Hematopoietic multipotent progenitor cell treated with erythropoietin and hydrocortisone succinate and interleukin-3 and kit ligand, for 6 days (in vitro differentiated cells): ENCODE measurements at regions not wholly inside any gene's neighbourhood (a gene's known extent, or its start where the extent isn't known, plus 50 kb on each side); places are given as distances from the start of the nearest gene placed in this dataset.

ENCODE experiments used
- DNase-seq: peaks from one replicate; pipeline ENCODE4 v3.0.0-alpha.2; 2015

GRCh38 chr12:92208613-92209121 is 63.0 kb upstream of the BTG1 start:
- peak; percentile 26 for DNase-seq

DNA sequence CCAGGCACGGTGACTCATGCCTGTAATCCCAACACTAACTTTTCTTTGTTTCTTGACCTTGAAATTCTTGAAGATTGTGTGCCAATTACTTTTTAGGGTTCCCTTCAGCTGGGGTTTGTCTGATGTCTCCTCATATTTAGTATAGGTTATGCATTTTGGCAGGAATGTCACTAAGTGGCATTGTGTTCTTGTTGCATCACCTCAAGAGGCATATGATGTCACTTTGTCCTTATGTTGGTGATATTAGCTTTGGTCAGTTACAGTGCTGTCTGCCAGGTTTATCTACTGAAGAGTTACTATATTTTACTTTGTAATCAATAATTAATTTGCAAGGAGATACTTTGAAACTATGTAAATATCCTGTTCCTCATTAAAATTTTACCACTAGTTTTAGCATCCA is 61.0 kb upstream of the BTG1 start:
- DNase-seq: no peak

- no peak for DNase-seq
Observed at GRCh38 chr12:92206011-92206410, 60.4 kb upstream of the BTG1 start.

- no peak for DNase-seq
Observed at GRCh38 chr12:92199819-92200576, 54.4 kb upstream of the BTG1 start.

GRCh38 chr12:92197815-92198214 is 52.2 kb upstream of the BTG1 start:
- no peak for DNase-seq

- DNase-seq: no peak
Observed at GRCh38 chr12:92196368-92196767, 50.7 kb upstream of the BTG1 start.
